PFSK-1 (cell line): ENCODE measurements at regions not wholly inside any gene's neighbourhood (a gene's known extent, or its start where the extent isn't known, plus 50 kb on each side); places are given as distances from the start of the nearest gene placed in this dataset.

Source experiments
- FOXP2 ChIP-seq: optimal IDR thresholded peaks from 2 replicates; pipeline ENCODE3; 2011; ENCODE audit warnings: borderline replicate concordance, control low read depth, inconsistent platforms; ENCODE audit not compliant: insufficient read depth; ENCODE audit errors: extremely low read length, extremely low read depth
- POLR2AphosphoS5 ChIP-seq: IDR thresholded peaks from 2 replicates; pipeline ENCODE4 v1.6.1; 2012; ENCODE audit warnings: low read depth, mild to moderate bottlenecking, control low read depth, low read length, moderate library complexity
- SIN3A ChIP-seq: IDR thresholded peaks from 2 replicates; pipeline ENCODE4 v1.6.1; 2012; ENCODE audit warnings: mild to moderate bottlenecking, low read length, moderate library complexity, borderline replicate concordance; ENCODE audit not compliant: insufficient read depth
- TAF1 ChIP-seq: IDR thresholded peaks from 2 replicates; pipeline ENCODE4 v1.6.1; 2012; ENCODE audit warnings: low read length, control low read depth, borderline replicate concordance; ENCODE audit not compliant: insufficient read depth
- TF ChIP-seq, protein P1 (sequence below), 2 experiments: IDR thresholded peaks; 2 replicates each; pipeline versions ENCODE4 v1.6.1 to v1.8.0; 2011 to 2012; ENCODE audit warnings: low read depth in 2 of 2, low read length in 2 of 2, control low read depth in 1 of 2, inconsistent platforms in 1 of 2, mild to moderate bottlenecking in 1 of 2, moderate library complexity in 1 of 2; ENCODE audit not compliant: insufficient read depth in 1 of 2

GRCh38 chr5:27598576-27598975 is 560.2 kb upstream of the CDH9 start:
- TF ChIP-seq, protein P1, sequence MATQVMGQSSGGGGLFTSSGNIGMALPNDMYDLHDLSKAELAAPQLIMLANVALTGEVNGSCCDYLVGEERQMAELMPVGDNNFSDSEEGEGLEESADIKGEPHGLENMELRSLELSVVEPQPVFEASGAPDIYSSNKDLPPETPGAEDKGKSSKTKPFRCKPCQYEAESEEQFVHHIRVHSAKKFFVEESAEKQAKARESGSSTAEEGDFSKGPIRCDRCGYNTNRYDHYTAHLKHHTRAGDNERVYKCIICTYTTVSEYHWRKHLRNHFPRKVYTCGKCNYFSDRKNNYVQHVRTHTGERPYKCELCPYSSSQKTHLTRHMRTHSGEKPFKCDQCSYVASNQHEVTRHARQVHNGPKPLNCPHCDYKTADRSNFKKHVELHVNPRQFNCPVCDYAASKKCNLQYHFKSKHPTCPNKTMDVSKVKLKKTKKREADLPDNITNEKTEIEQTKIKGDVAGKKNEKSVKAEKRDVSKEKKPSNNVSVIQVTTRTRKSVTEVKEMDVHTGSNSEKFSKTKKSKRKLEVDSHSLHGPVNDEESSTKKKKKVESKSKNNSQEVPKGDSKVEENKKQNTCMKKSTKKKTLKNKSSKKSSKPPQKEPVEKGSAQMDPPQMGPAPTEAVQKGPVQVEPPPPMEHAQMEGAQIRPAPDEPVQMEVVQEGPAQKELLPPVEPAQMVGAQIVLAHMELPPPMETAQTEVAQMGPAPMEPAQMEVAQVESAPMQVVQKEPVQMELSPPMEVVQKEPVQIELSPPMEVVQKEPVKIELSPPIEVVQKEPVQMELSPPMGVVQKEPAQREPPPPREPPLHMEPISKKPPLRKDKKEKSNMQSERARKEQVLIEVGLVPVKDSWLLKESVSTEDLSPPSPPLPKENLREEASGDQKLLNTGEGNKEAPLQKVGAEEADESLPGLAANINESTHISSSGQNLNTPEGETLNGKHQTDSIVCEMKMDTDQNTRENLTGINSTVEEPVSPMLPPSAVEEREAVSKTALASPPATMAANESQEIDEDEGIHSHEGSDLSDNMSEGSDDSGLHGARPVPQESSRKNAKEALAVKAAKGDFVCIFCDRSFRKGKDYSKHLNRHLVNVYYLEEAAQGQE (IDR thresholded peaks at IDR 0.05; ENCODE audit: insufficient read depth in 1 of 2, low read depth in 2 of 2, low read length in 2 of 2), result no peak
- TF ChIP-seq SIN3A (no peak), TAF1 (no peak), FOXP2 (no peak), POLR2AphosphoS5 (no peak)

GRCh38 chr5:27594141-27594540 is 555.8 kb upstream of the CDH9 start:
- TF ChIP-seq TAF1, result no peak
- TF ChIP-seq, protein P1 (IDR thresholded peaks at IDR 0.05; ENCODE audit: insufficient read depth in 1 of 2, low read depth in 2 of 2, low read length in 2 of 2), result no peak
- no peak for TF ChIP-seq FOXP2
- no peak for TF ChIP-seq POLR2AphosphoS5
- TF ChIP-seq SIN3A, result no peak

- TF ChIP-seq SIN3A, result no peak
Measured at GRCh38 chr5:27592231-27592630, 553.8 kb upstream of the CDH9 start.

- TF ChIP-seq TAF1, result no peak
- TF ChIP-seq SIN3A, result no peak
- no peak for TF ChIP-seq FOXP2
- TF ChIP-seq, protein P1 (IDR thresholded peaks at IDR 0.05; ENCODE audit: insufficient read depth in 1 of 2, low read depth in 2 of 2, low read length in 2 of 2), result no peak
- TF ChIP-seq POLR2AphosphoS5, result no peak
Measured at GRCh38 chr5:27590503-27590902, 552.1 kb upstream of the CDH9 start.

GRCh38 chr5:27578279-27578678 is 539.9 kb upstream of the CDH9 start:
- TF ChIP-seq FOXP2 (no peak), TAF1 (no peak), POLR2AphosphoS5 (no peak), SIN3A (no peak)
- TF ChIP-seq, protein P1 (IDR thresholded peaks at IDR 0.05; ENCODE audit: insufficient read depth in 1 of 2, low read depth in 2 of 2, low read length in 2 of 2), result no peak

- TF ChIP-seq SIN3A, result no peak
- no peak for TF ChIP-seq FOXP2
- TF ChIP-seq TAF1, result no peak
- TF ChIP-seq, protein P1 (IDR thresholded peaks at IDR 0.05; ENCODE audit: insufficient read depth in 1 of 2, low read depth in 2 of 2, low read length in 2 of 2), result no peak
- TF ChIP-seq POLR2AphosphoS5, result no peak
Measured at GRCh38 chr5:27571681-27572080, 533.3 kb upstream of the CDH9 start.
